CD4-positive, alpha-beta T cell (primary cell): ENCODE measurements at regions not wholly inside any gene's neighbourhood (a gene's known extent, or its start where the extent isn't known, plus 50 kb on each side); places are given as distances from the start of the nearest gene placed in this dataset.

Experiments used
- ATAC-seq: fragments of 200-7000 bp; cut with Tn5 transposase; one replicate; pipeline ENCODE4 v1.10.0; 2022; ENCODE audit warnings: mild to moderate bottlenecking; ENCODE audit not compliant: poor library complexity
- CTCF ChIA-PET: fragments of 350-600 bp; sonication (Branson Sonifier 250); formaldehyde crosslinking; loops from one replicate; lab custom pipeline; 2021; ENCODE audit warnings: antibody characterized with exemption, inconsistent platforms; lab: Charles Lee
- POLR2A ChIA-PET: fragments of 350-600 bp; sonication (Branson Sonifier 250); formaldehyde crosslinking; loops from one replicate; lab custom pipeline; 2021; ENCODE audit warnings: antibody characterized with exemption, inconsistent platforms; lab: Charles Lee
- DNase-seq, 14 experiments: peaks; one replicate each; pipeline ENCODE4 v3.0.0-alpha.2; 2013 to 2020; ENCODE audit warnings: mixed read lengths in 2 of 14
- H3K27ac ChIP-seq, 2 donors: one replicate each; pipeline versions ENCODE4 v1.5.1 to v1.7.0; 2013; ENCODE audit warnings: low read length in 2 of 2, low read depth in 1 of 2, mild to moderate bottlenecking in 1 of 2
- H3K27me3 ChIP-seq, 2 experiments: 1 replicate in 1 of 2; 2 replicates in 1 of 2; pipeline versions ENCODE4 v1.6.1 to v1.7.0; 2013; ENCODE audit warnings: low read length in 2 of 2, control low read depth in 1 of 2, mild to moderate bottlenecking in 1 of 2, moderate library complexity in 1 of 2; ENCODE audit not compliant: insufficient read depth in 2 of 2, control insufficient read depth in 1 of 2
- H3K36me3 ChIP-seq: one replicate; pipeline ENCODE4 v1.6.1; 2013; ENCODE audit warnings: low read length, control low read depth; ENCODE audit not compliant: insufficient read depth
- H3K4me1 ChIP-seq: one replicate; pipeline ENCODE4 v1.6.1; 2013; ENCODE audit warnings: low read length, control low read depth; ENCODE audit not compliant: insufficient read depth
- H3K4me3 ChIP-seq: one replicate; pipeline ENCODE4 v1.5.1; 2013; ENCODE audit warnings: mild to moderate bottlenecking, low read length, moderate library complexity
- H3K9me3 ChIP-seq, 2 experiments: 1 replicate in 1 of 2; 2 replicates in 1 of 2; pipeline versions ENCODE4 v1.6.1 to v1.7.0; 2013; ENCODE audit warnings: low read length in 2 of 2, mild to moderate bottlenecking in 2 of 2, control low read depth in 1 of 2, moderate library complexity in 1 of 2; ENCODE audit not compliant: control insufficient read depth in 1 of 2, insufficient read depth in 1 of 2
- H3K27ac Mint-ChIP-seq: one replicate; pipeline ENCODE4 v1.8.0; 2020; ENCODE audit warnings: mixed read lengths
- H3K27me3 Mint-ChIP-seq: one replicate; pipeline ENCODE4 v1.8.0; 2021; ENCODE audit warnings: mixed read lengths
- H3K36me3 Mint-ChIP-seq: one replicate; pipeline ENCODE4 v1.8.0; 2021; ENCODE audit warnings: low read depth, mixed read lengths
- H3K4me1 Mint-ChIP-seq: one replicate; pipeline ENCODE4 v1.8.0; 2021; ENCODE audit warnings: low read depth, mixed read lengths
- H3K4me3 Mint-ChIP-seq: one replicate; pipeline ENCODE4 v1.8.0; 2020; ENCODE audit warnings: mild to moderate bottlenecking, mixed read lengths
- H3K9me3 Mint-ChIP-seq: one replicate; pipeline ENCODE4 v1.8.0; 2020; ENCODE audit warnings: mixed read lengths
- intact Hi-C, 2 experiments: fragments of 100-400 bp; cut with DNase I in 1 of 2; cut with micrococcal nuclease in 1 of 2; formaldehyde crosslinking; loops; one replicate each; pipeline versions ENCODE4 v1.15.1 to v1.9.0; 2023 to 2025; cut with DNase I, micrococcal nuclease
- TF ChIP-seq, protein P1 (sequence below): fragments of 200-600 bp; IDR thresholded peaks from one replicate; pipeline ENCODE4 v1.8.0; 2022; ENCODE audit warnings: antibody characterized with exemption, mild to moderate bottlenecking

DNA sequence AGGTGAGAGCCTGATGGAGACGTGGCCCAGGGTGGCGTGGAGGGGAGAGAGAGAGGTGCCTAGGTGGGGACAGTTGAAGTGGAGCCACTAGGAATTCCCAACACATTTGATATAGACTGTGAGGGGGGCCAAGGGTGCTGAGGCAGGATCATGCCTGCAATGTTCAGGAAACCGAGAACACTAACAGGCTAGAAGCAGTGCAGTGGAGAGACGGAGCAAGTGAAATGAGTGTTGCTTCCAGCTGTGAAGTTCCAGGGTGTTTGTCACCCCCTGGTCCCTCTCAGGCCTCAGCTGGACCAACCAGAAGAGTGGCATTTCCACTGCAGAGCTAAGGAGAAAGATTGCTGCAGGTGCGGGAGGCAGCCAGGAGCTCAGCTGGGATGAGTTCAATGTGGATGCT, 127.1 kb downstream of the RIPK4 start:
- H3K9me3 Mint-ChIP-seq = no peaks in the 10 kb centered on the region
- peaks cover 43% of the 10 kb centered on the region for H3K27me3 Mint-ChIP-seq
- ATAC-seq = no peak
- H3K4me3 Mint-ChIP-seq = no peak overlapping the region
- H3K4me1 Mint-ChIP-seq = no peaks in the 10 kb centered on the region
- intact Hi-C loops = no loop called here
- no peaks in the 10 kb centered on the region for H3K36me3 ChIP-seq
- H3K36me3 Mint-ChIP-seq = no peaks in the 10 kb centered on the region
- peaks cover 0 to 13% of the 10 kb centered on the region in 2 experiments for H3K27me3 ChIP-seq
- DNase-seq = no peak
- H3K27ac ChIP-seq = no peak overlapping the region
- POLR2A ChIA-PET = no interaction called here
- CTCF ChIA-PET = no interaction called here
- no peaks in the 10 kb centered on the region for H3K4me1 ChIP-seq
- TF ChIP-seq, protein P1, sequence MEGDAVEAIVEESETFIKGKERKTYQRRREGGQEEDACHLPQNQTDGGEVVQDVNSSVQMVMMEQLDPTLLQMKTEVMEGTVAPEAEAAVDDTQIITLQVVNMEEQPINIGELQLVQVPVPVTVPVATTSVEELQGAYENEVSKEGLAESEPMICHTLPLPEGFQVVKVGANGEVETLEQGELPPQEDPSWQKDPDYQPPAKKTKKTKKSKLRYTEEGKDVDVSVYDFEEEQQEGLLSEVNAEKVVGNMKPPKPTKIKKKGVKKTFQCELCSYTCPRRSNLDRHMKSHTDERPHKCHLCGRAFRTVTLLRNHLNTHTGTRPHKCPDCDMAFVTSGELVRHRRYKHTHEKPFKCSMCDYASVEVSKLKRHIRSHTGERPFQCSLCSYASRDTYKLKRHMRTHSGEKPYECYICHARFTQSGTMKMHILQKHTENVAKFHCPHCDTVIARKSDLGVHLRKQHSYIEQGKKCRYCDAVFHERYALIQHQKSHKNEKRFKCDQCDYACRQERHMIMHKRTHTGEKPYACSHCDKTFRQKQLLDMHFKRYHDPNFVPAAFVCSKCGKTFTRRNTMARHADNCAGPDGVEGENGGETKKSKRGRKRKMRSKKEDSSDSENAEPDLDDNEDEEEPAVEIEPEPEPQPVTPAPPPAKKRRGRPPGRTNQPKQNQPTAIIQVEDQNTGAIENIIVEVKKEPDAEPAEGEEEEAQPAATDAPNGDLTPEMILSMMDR = no peak
- no peak overlapping the region for H3K4me3 ChIP-seq
- H3K9me3 ChIP-seq = no peaks in the 10 kb centered on the region
- no peak overlapping the region for H3K27ac Mint-ChIP-seq

DNA sequence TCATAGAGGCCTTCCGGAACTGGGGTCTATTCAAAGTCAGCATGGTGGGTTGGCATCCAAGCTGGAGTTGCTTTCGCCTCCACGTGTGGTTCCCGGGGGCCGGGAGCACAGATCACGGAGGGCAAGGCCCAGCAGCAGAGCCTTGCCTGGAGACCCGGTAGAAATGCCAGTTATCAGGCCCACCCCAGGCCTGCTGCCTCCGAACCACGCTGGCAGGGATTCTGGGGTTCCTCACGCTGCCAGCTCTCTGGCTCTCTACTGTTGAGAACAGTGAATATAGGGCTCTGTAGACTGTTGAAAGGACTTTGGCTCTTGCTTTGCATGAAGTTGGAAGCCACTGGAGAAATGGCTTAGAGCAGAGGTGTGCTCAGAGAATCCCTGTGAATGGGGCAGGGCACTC, 127.5 kb downstream of the RIPK4 start:
- Mint-ChIP-seq H3K4me1 (no peaks in the 10 kb centered on the region), H3K36me3 (no peaks in the 10 kb centered on the region), H3K27ac (no peak overlapping the region), H3K9me3 (no peaks in the 10 kb centered on the region), H3K4me3 (no peak overlapping the region), H3K27me3 (peaks cover 39% of the 10 kb centered on the region)
- POLR2A ChIA-PET = no interaction called here
- CTCF ChIA-PET = no interaction called here
- ATAC-seq (no peak), DNase-seq (no peak)
- H3K9me3 ChIP-seq = no peaks in the 10 kb centered on the region
- H3K4me1 ChIP-seq = no peaks in the 10 kb centered on the region
- intact Hi-C loops = no loop called here
- peaks cover 0 to 13% of the 10 kb centered on the region in 2 experiments for H3K27me3 ChIP-seq
- H3K27ac ChIP-seq = no peak overlapping the region
- no peak overlapping the region for H3K4me3 ChIP-seq
- TF ChIP-seq, protein P1 = no peak
- H3K36me3 ChIP-seq = no peaks in the 10 kb centered on the region

DNA sequence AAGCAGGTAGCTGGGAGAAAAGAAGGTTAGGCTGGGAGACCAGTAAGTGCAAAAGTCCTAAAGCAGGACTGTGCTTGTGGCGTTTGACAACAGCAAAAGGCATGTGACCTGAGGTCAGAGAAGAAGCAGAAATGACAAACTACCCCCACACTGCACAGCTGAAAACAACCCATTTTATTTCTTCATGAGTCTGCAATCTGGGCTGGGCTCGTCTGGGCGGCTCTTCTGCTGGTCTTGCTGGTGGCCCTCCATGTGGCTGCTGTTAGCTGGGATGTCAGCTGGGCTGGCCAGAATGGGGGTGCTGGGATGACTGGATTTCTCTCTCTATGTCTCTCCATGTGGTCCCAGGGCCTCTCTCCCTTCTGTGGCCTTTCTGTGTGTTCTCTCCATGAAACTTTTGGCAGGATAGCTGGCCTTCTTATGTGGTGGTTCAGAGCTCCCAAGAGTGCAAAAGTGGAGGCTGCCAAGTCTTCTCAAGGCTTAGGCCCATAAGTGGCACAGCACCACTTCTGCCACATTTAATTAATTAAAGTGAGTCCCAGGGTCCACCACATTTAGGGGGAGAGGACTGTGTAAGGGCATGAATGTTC, 128.6 kb downstream of the RIPK4 start:
- CTCF ChIA-PET = no interaction called here
- DNase-seq (no peak), ATAC-seq (no peak)
- no peaks in the 10 kb centered on the region for H3K9me3 Mint-ChIP-seq
- H3K27me3 ChIP-seq = peaks cover 0 to 7% of the 10 kb centered on the region in 2 experiments
- no peaks in the 10 kb centered on the region for H3K4me1 ChIP-seq
- H3K27me3 Mint-ChIP-seq = peaks cover 39% of the 10 kb centered on the region
- TF ChIP-seq, protein P1 = no peak
- H3K36me3 ChIP-seq = no peaks in the 10 kb centered on the region
- no peak overlapping the region for H3K27ac ChIP-seq
- H3K36me3 Mint-ChIP-seq = no peaks in the 10 kb centered on the region
- H3K4me3 Mint-ChIP-seq = no peak overlapping the region
- no peaks in the 10 kb centered on the region for H3K4me1 Mint-ChIP-seq
- H3K4me3 ChIP-seq = no peak overlapping the region
- POLR2A ChIA-PET = no interaction called here
- intact Hi-C loops = no loop called here
- H3K27ac Mint-ChIP-seq = no peak overlapping the region
- no peaks in the 10 kb centered on the region for H3K9me3 ChIP-seq
